Colonic mucosa (tissue), 4 donors: ENCODE measurements at regions not wholly inside any gene's neighbourhood (a gene's known extent, or its start where the extent isn't known, plus 50 kb on each side); places are given as distances from the start of the nearest gene placed in this dataset.

Source experiments
- DNase-seq: peaks from one replicate; pipeline ENCODE4 v3.0.0-alpha.2; 2020
- H3K27ac ChIP-seq: fragments of 200-600 bp; one replicate; pipeline ENCODE4 v1.8.0; 2021
- H3K27me3 ChIP-seq: fragments of 200-600 bp; one replicate; pipeline ENCODE4 v1.8.0; 2021
- H3K36me3 ChIP-seq: fragments of 200-600 bp; one replicate; pipeline ENCODE4 v1.8.0; 2021
- H3K4me1 ChIP-seq: fragments of 200-600 bp; one replicate; pipeline ENCODE4 v1.8.0; 2021; ENCODE audit warnings: mild to moderate bottlenecking
- H3K4me3 ChIP-seq: fragments of 200-600 bp; one replicate; pipeline ENCODE4 v1.8.0; 2021
- H3K9ac ChIP-seq, 2 donors: one replicate each; pipeline ENCODE4 v1.7.0; 2013; ENCODE audit warnings: control low read depth in 2 of 2, low read depth in 2 of 2, low read length in 2 of 2
- H3K9me3 ChIP-seq: fragments of 200-600 bp; one replicate; pipeline ENCODE4 v1.8.0; 2021
- intact Hi-C: fragments of 100-400 bp; cut with DNase I; formaldehyde crosslinking; loops from one replicate; pipeline ENCODE4 v1.14.1; 2022
- TF ChIP-seq, protein P1 (sequence below): fragments of 200-600 bp; IDR thresholded peaks from one replicate; pipeline ENCODE4 v1.8.0; 2022; ENCODE audit warnings: antibody characterized with exemption, mild to moderate bottlenecking
- donor health status: healthy.
- donor health status: DM: no; HTN: no; CAD: no.
- donor health status: DM: no; HTN: no; CAD: no.

DNA sequence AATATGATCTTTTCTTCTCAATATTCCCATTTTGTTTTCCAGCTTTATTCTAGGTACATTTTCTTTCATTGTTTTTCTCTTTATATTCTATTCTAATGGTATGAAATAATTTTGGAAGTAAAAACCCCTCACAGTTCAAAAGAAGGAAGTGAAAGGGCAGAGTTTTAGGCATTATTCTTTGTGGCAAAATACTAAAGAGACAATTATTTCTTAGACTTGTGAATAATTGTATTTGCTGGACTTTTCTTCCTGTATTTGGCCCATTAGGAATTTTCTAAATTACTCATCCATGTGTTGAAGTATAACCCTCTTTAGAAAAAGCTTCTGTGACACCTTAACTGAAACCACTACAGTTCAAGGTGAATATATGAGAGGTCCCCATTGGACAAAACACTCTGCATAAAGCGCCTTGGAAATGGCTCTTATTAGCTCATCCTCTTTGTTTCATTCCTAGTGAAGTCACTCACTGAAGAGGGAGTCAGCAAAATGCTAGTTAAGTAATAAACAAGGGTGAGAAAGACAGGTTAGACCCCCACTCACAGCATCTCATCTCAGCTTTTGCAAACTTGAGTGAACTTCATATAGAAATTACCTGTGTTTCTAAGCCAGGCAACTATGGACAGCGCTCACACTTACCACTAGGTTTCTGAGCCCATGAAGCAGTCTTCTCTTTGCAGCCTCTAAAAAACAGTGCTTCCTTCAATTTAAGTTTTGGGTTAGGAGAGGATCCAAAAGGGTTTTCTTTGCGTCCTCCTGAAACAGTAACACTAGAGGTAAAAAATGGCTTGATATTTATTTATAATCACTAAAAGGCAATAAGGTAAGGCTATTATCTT is 327.5 kb downstream of the ARPP21 start:
- Histone ChIP-seq H3K27me3 (no peaks in the 10 kb centered on the region), H3K9me3 (no peaks in the 10 kb centered on the region), H3K9ac (no peak overlapping the region), H3K27ac (no peak overlapping the region), H3K4me3 (no peak overlapping the region), H3K4me1 (no peaks in the 10 kb centered on the region), H3K36me3 (no peaks in the 10 kb centered on the region)
- intact Hi-C loops = loop anchor here (5.0 kb wide), 1 partner anchor 735 kb away; no protein-coding TSS in a partner anchor
- DNase-seq = no peak
- TF ChIP-seq, protein P1, sequence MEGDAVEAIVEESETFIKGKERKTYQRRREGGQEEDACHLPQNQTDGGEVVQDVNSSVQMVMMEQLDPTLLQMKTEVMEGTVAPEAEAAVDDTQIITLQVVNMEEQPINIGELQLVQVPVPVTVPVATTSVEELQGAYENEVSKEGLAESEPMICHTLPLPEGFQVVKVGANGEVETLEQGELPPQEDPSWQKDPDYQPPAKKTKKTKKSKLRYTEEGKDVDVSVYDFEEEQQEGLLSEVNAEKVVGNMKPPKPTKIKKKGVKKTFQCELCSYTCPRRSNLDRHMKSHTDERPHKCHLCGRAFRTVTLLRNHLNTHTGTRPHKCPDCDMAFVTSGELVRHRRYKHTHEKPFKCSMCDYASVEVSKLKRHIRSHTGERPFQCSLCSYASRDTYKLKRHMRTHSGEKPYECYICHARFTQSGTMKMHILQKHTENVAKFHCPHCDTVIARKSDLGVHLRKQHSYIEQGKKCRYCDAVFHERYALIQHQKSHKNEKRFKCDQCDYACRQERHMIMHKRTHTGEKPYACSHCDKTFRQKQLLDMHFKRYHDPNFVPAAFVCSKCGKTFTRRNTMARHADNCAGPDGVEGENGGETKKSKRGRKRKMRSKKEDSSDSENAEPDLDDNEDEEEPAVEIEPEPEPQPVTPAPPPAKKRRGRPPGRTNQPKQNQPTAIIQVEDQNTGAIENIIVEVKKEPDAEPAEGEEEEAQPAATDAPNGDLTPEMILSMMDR = no peak

GRCh38 chr3:35968043-35968622 is 328.8 kb downstream of the ARPP21 start:
- no peak overlapping the region for H3K9ac ChIP-seq
- no peaks in the 10 kb centered on the region for H3K9me3 ChIP-seq
- H3K27me3 ChIP-seq = no peaks in the 10 kb centered on the region
- no peak for DNase-seq
- TF ChIP-seq, protein P1 = no peak
- no peak overlapping the region for H3K4me3 ChIP-seq
- no peaks in the 10 kb centered on the region for H3K4me1 ChIP-seq
- intact Hi-C loops = loop anchor here (5.0 kb wide), 1 partner anchor 734 kb away; no protein-coding TSS in a partner anchor
- no peak overlapping the region for H3K27ac ChIP-seq
- no peaks in the 10 kb centered on the region for H3K36me3 ChIP-seq

- no peaks in the 10 kb centered on the region for H3K9me3 ChIP-seq
- H3K27me3 ChIP-seq = no peaks in the 10 kb centered on the region
- H3K4me1 ChIP-seq = no peaks in the 10 kb centered on the region
- no peaks in the 10 kb centered on the region for H3K36me3 ChIP-seq
- intact Hi-C loops = loop anchor here (5.0 kb wide), 1 partner anchor 733 kb away; no protein-coding TSS in a partner anchor
- no peak overlapping the region for H3K9ac ChIP-seq
- DNase-seq = no peak
- TF ChIP-seq, protein P1 = no peak
- no peak overlapping the region for H3K4me3 ChIP-seq
- H3K27ac ChIP-seq = no peak overlapping the region
Measured at GRCh38 chr3:35969406-35969805, 330.1 kb downstream of the ARPP21 start.

GRCh38 chr3:35970793-35971192 is 331.5 kb downstream of the ARPP21 start:
- intact Hi-C loops = no loop called here
- H3K9me3 ChIP-seq = no peaks in the 10 kb centered on the region
- H3K27ac ChIP-seq = no peak overlapping the region
- H3K4me1 ChIP-seq = no peaks in the 10 kb centered on the region
- DNase-seq = no peak
- no peaks in the 10 kb centered on the region for H3K27me3 ChIP-seq
- TF ChIP-seq, protein P1 = no peak
- no peaks in the 10 kb centered on the region for H3K36me3 ChIP-seq
- H3K9ac ChIP-seq = no peak overlapping the region
- no peak overlapping the region for H3K4me3 ChIP-seq

GRCh38 chr3:35971686-35972085 is 332.4 kb downstream of the ARPP21 start:
- H3K27me3 ChIP-seq = no peaks in the 10 kb centered on the region
- H3K36me3 ChIP-seq = no peaks in the 10 kb centered on the region
- H3K9ac ChIP-seq = no peak overlapping the region
- H3K4me3 ChIP-seq = no peak overlapping the region
- no peaks in the 10 kb centered on the region for H3K4me1 ChIP-seq
- DNase-seq = no peak
- H3K27ac ChIP-seq = no peak overlapping the region
- no peaks in the 10 kb centered on the region for H3K9me3 ChIP-seq
- TF ChIP-seq, protein P1 = no peak
- intact Hi-C loops = no loop called here
